ENCODE measurements at regions not wholly inside any gene's neighbourhood (a gene's known extent, or its start where the extent isn't known, plus 50 kb on each side); places are given as distances from the start of the nearest gene placed in this dataset.

DNA sequence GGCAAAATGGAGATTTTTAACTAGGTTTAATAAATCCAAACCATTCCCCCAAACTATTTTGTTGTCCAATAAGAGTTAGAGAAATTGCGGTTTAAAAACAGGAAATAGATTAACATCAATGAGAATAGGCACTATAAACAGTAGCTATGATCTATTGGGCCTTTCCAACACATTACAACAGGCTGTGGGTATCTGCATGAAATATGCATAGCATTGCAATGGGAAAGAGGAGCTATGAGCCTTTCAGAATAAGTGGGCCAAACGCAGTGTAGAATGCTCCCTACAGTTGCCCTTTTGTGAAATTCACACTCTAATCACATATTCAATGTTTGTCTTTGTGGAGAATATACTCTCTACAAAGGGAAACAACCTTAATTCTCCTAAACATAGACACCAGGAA is 305.5 kb upstream of the PRMT6 start:
- H3K27ac ChIP-seq = no peak overlapping the region
- intact Hi-C loops (cut with DNase I; ENCODE audit: low total_unique reads) = no loop called here
- no peaks in the 10 kb centered on the region for H3K27me3 ChIP-seq (replicated peaks in 1 of 7)
- no peaks in the 10 kb centered on the region for H3K9me3 ChIP-seq
- WGBS, 5 donors = 60 to 73% (median 66%) methylated on average over 2 of the region's 2 CpGs
- H3K4me1 ChIP-seq = no peaks in the 10 kb centered on the region
- H3K36me3 ChIP-seq = no peaks in the 10 kb centered on the region
- no peak for DNase-seq
- TF ChIP-seq, protein P1, sequence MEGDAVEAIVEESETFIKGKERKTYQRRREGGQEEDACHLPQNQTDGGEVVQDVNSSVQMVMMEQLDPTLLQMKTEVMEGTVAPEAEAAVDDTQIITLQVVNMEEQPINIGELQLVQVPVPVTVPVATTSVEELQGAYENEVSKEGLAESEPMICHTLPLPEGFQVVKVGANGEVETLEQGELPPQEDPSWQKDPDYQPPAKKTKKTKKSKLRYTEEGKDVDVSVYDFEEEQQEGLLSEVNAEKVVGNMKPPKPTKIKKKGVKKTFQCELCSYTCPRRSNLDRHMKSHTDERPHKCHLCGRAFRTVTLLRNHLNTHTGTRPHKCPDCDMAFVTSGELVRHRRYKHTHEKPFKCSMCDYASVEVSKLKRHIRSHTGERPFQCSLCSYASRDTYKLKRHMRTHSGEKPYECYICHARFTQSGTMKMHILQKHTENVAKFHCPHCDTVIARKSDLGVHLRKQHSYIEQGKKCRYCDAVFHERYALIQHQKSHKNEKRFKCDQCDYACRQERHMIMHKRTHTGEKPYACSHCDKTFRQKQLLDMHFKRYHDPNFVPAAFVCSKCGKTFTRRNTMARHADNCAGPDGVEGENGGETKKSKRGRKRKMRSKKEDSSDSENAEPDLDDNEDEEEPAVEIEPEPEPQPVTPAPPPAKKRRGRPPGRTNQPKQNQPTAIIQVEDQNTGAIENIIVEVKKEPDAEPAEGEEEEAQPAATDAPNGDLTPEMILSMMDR (IDR thresholded peaks at IDR 0.05 in 8 of 11, conservative IDR thresholded peaks at IDR 0.05 in 3 of 11) = no peak
- no peak for TF ChIP-seq POLR2AphosphoS5 (IDR thresholded peaks at IDR 0.05)
- TF ChIP-seq POLR2A (IDR thresholded peaks at IDR 0.05) = no peak
- no peak overlapping the region for H3K4me3 ChIP-seq

DNA sequence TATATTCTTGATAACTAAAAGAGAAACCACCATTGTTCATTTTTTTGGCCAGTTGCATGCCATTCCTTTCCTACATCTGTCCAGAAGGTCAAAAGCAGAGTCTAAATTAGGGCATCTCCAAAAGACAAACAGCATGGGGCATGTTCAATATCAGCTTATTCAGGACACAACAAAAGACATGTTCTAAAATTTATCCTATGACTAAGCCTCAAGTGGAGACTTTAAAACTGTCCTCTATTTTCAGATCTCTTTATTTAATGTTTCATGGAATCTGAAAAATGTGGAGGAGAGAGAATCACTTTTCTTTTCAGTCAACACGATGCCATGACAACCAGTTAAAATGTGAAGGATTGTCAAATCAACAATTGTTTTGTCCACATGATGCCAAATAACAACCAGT is 303.4 kb upstream of the PRMT6 start:
- intact Hi-C loops (cut with DNase I; ENCODE audit: low total_unique reads) = no loop called here
- no peak for DNase-seq

DNA sequence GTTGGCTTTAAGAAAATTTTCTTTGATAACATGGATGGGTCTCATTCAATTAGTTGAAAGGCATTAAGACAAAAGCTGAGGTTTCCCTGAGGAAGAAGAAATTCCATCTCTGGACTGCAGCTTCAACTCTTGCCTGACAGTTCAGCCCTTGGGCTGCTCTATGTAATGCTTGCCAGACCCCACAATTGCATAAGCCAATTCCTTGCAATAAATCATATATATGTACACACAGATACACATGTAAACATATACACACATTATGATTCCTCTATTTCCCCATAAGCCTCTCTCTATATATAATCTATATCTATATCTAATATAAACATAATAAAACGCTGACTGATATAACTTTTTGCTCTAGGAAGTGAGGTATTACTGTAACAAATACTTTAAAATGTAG is 301.5 kb upstream of the PRMT6 start:
- TF ChIP-seq POLR2A (IDR thresholded peaks at IDR 0.05) (no peak), POLR2AphosphoS5 (IDR thresholded peaks at IDR 0.05) (no peak)
- TF ChIP-seq, protein P1 (IDR thresholded peaks at IDR 0.05 in 8 of 11, conservative IDR thresholded peaks at IDR 0.05 in 3 of 11) = no peak
- intact Hi-C loops (cut with DNase I; ENCODE audit: low total_unique reads) = no loop called here
- no peaks in the 10 kb centered on the region for H3K4me1 ChIP-seq
- no peak overlapping the region for H3K27ac ChIP-seq
- WGBS, 5 donors = 64 to 79% (median 67%) methylated on average over 1 of the region's 1 CpG
- H3K4me3 ChIP-seq = no peak overlapping the region
- no peaks in the 10 kb centered on the region for H3K36me3 ChIP-seq
- no peak for DNase-seq
- H3K27me3 ChIP-seq (replicated peaks in 1 of 7) = no peaks in the 10 kb centered on the region
- H3K9me3 ChIP-seq = no peaks in the 10 kb centered on the region

More for the DNA sequence above, 303.4 kb upstream of the PRMT6 start:
- WGBS, 5 donors = 51 to 77% (median 68%) methylated on average over 1 of the region's 1 CpG
- H3K36me3 ChIP-seq = no peaks in the 10 kb centered on the region
- no peaks in the 10 kb centered on the region for H3K9me3 ChIP-seq
- no peak overlapping the region for H3K27ac ChIP-seq
- TF ChIP-seq POLR2AphosphoS5 (IDR thresholded peaks at IDR 0.05) = no peak
- no peak for TF ChIP-seq POLR2A (IDR thresholded peaks at IDR 0.05)
- TF ChIP-seq, protein P1 (IDR thresholded peaks at IDR 0.05 in 8 of 11, conservative IDR thresholded peaks at IDR 0.05 in 3 of 11) = no peak
- no peaks in the 10 kb centered on the region for H3K27me3 ChIP-seq (replicated peaks in 1 of 7)
- H3K4me3 ChIP-seq = no peak overlapping the region
- no peaks in the 10 kb centered on the region for H3K4me1 ChIP-seq

- Histone ChIP-seq H3K9me3 (no peaks in the 10 kb centered on the region), H3K4me1 (no peaks in the 10 kb centered on the region), H3K4me3 (no peak overlapping the region), H3K36me3 (no peaks in the 10 kb centered on the region), H3K27me3 (replicated peaks in 1 of 7) (no peaks in the 10 kb centered on the region), H3K27ac (no peak overlapping the region)
- DNase-seq = no peak
- WGBS, 5 donors = 28 to 62% (median 40%) methylated on average over 1 of the region's 1 CpG
- TF ChIP-seq, protein P1 (IDR thresholded peaks at IDR 0.05 in 8 of 11, conservative IDR thresholded peaks at IDR 0.05 in 3 of 11) = no peak
- no peak for TF ChIP-seq POLR2AphosphoS5 (IDR thresholded peaks at IDR 0.05)
- no peak for TF ChIP-seq POLR2A (IDR thresholded peaks at IDR 0.05)
- intact Hi-C loops (cut with DNase I; ENCODE audit: low total_unique reads) = no loop called here
Observed at GRCh38 chr1:106755682-106756406, 300.6 kb upstream of the PRMT6 start.
